ENCODE measurements at regions not wholly inside any gene's neighbourhood (a gene's known extent, or its start where the extent isn't known, plus 50 kb on each side); places are given as distances from the start of the nearest gene placed in this dataset.

DNA sequence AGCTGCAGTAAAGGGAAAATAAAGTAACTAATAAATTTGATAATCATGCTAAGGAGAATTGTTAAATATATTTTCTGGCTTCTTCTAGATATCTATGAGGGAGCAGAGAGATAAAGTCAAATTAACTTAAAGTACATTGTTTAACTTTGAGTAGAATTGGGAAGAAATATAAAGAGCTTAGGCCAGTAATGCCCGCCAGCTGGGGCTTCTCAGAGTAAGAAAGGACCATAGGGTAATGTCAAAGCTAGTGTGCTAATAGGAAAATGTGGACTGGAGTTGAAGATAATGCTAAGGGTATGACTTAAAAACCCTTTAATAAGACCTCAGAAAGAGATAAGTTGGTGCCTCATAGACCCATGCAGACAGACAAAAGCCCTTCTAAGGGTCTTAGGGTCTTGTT, 411.6 kb upstream of the ANO3 start:
- Histone ChIP-seq H3K27ac (ENCODE audit: low read depth, low read length, poor library complexity, severe bottlenecking) (no peak overlapping the region), H3K79me2 (ENCODE audit: insufficient read depth, low read length) (no peaks in the 10 kb centered on the region), H4K20me1 (ENCODE audit: insufficient read depth, low read length) (no peaks in the 10 kb centered on the region), H3K4me3 (ENCODE audit: low read depth, low read length, poor library complexity, severe bottlenecking) (no peak overlapping the region), H3K27me3 (ENCODE audit: insufficient read depth, low read length) (no peaks in the 10 kb centered on the region), H3K4me2 (ENCODE audit: low read length) (no peak overlapping the region), H3K9me3 (ENCODE audit: low read length) (no peaks in the 10 kb centered on the region), H3K9me2 (ENCODE audit: low read depth, low read length) (no peaks in the 10 kb centered on the region), H3K9ac (ENCODE audit: low read length) (no peak overlapping the region), H3K36me3 (ENCODE audit: insufficient read depth, low read length) (no peaks in the 10 kb centered on the region), H3F3A (ENCODE audit: insufficient read depth, low read length) (no peaks in the 10 kb centered on the region), H2AFZ (ENCODE audit: low read length) (no peak overlapping the region), H3K4me1 (ENCODE audit: insufficient read depth, low read length, severe bottlenecking) (no peaks in the 10 kb centered on the region)
- no peak for TF ChIP-seq EZH2 (IDR thresholded peaks at IDR 0.05; ENCODE audit: borderline replicate concordance, low read length)
- TF ChIP-seq, protein P1, sequence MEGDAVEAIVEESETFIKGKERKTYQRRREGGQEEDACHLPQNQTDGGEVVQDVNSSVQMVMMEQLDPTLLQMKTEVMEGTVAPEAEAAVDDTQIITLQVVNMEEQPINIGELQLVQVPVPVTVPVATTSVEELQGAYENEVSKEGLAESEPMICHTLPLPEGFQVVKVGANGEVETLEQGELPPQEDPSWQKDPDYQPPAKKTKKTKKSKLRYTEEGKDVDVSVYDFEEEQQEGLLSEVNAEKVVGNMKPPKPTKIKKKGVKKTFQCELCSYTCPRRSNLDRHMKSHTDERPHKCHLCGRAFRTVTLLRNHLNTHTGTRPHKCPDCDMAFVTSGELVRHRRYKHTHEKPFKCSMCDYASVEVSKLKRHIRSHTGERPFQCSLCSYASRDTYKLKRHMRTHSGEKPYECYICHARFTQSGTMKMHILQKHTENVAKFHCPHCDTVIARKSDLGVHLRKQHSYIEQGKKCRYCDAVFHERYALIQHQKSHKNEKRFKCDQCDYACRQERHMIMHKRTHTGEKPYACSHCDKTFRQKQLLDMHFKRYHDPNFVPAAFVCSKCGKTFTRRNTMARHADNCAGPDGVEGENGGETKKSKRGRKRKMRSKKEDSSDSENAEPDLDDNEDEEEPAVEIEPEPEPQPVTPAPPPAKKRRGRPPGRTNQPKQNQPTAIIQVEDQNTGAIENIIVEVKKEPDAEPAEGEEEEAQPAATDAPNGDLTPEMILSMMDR (IDR thresholded peaks at IDR 0.05; ENCODE audit: low read length): no peak

GRCh38 chr11:25924586-25924985, 407.3 kb upstream of the ANO3 start:
- Histone ChIP-seq H3K9me3 (ENCODE audit: low read length) (no peaks in the 10 kb centered on the region), H3K27me3 (ENCODE audit: insufficient read depth, low read length) (no peaks in the 10 kb centered on the region), H2AFZ (ENCODE audit: low read length) (no peak overlapping the region), H3K9ac (ENCODE audit: low read length) (no peak overlapping the region), H3K36me3 (ENCODE audit: insufficient read depth, low read length) (no peaks in the 10 kb centered on the region), H3K79me2 (ENCODE audit: insufficient read depth, low read length) (no peaks in the 10 kb centered on the region), H3K27ac (ENCODE audit: low read depth, low read length, poor library complexity, severe bottlenecking) (no peak overlapping the region), H3F3A (ENCODE audit: insufficient read depth, low read length) (no peaks in the 10 kb centered on the region), H4K20me1 (ENCODE audit: insufficient read depth, low read length) (no peaks in the 10 kb centered on the region), H3K4me2 (ENCODE audit: low read length) (no peak overlapping the region), H3K4me3 (ENCODE audit: low read depth, low read length, poor library complexity, severe bottlenecking) (no peak overlapping the region), H3K4me1 (ENCODE audit: insufficient read depth, low read length, severe bottlenecking) (no peaks in the 10 kb centered on the region), H3K9me2 (ENCODE audit: low read depth, low read length) (no peaks in the 10 kb centered on the region)
- TF ChIP-seq EZH2 (IDR thresholded peaks at IDR 0.05; ENCODE audit: borderline replicate concordance, low read length): no peak

DNA sequence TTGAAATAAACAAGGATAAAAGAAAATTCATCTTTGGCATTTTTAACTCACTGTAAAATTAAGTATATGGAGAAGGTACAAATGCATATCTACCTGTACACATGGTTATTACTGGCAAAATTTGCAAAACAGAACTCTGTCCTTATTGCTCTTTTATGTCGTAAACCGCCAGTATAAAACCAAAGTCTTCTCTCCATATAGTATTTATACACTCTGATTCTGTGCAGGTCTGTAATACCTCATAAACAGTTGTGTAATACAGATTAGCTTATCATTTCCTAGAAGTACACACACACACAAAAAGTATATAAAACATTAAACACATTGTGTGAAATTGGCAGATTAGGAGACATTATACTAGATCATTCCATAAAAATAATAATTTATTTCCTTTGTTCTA, 406.6 kb upstream of the ANO3 start:
- no peak overlapping the region for H2AFZ ChIP-seq (ENCODE audit: low read length)
- no peaks in the 10 kb centered on the region for H3K9me3 ChIP-seq (ENCODE audit: low read length)
- no peak overlapping the region for H3K9ac ChIP-seq (ENCODE audit: low read length)
- no peak overlapping the region for H3K4me3 ChIP-seq (ENCODE audit: low read depth, low read length, poor library complexity, severe bottlenecking)
- no peaks in the 10 kb centered on the region for H3K27me3 ChIP-seq (ENCODE audit: insufficient read depth, low read length)
- no peaks in the 10 kb centered on the region for H4K20me1 ChIP-seq (ENCODE audit: insufficient read depth, low read length)
- no peaks in the 10 kb centered on the region for H3K36me3 ChIP-seq (ENCODE audit: insufficient read depth, low read length)
- no peaks in the 10 kb centered on the region for H3K79me2 ChIP-seq (ENCODE audit: insufficient read depth, low read length)
- no peak overlapping the region for H3K4me2 ChIP-seq (ENCODE audit: low read length)
- no peaks in the 10 kb centered on the region for H3F3A ChIP-seq (ENCODE audit: insufficient read depth, low read length)
- no peaks in the 10 kb centered on the region for H3K4me1 ChIP-seq (ENCODE audit: insufficient read depth, low read length, severe bottlenecking)
- H3K27ac ChIP-seq (ENCODE audit: low read depth, low read length, poor library complexity, severe bottlenecking): no peak overlapping the region
- H3K9me2 ChIP-seq (ENCODE audit: low read depth, low read length): no peaks in the 10 kb centered on the region
- TF ChIP-seq, protein P1 (IDR thresholded peaks at IDR 0.05; ENCODE audit: low read length): no peak
- TF ChIP-seq EZH2 (IDR thresholded peaks at IDR 0.05; ENCODE audit: borderline replicate concordance, low read length): no peak

DNA sequence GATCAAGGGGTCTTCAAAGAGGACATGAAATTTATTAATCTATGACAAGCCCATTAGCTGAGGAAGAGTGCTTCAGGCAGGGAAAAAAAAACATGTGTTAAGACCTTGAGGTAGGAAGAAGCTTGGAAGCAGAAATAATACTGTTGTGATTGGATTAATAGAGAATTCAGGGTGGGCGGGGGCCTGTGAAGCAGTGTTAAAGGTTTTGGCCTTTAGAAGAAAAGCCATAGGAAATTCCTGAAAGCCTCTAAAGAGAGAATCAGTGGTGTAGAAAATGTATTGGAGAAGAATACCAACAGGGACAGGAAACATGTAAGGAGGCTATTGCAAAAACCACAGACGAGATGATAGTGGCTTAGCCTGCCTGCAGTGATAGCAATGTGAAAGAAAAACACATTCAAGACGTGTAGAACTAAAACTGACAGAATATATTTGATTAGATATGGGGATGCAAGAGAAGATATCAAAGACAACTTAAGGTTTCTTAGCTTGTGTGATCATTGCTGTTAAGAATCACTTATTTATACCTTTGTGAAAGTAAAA, 404.4 kb upstream of the ANO3 start:
- Histone ChIP-seq H3K4me3 (ENCODE audit: low read depth, low read length, poor library complexity, severe bottlenecking) (no peak overlapping the region), H3K9ac (ENCODE audit: low read length) (no peak overlapping the region), H2AFZ (ENCODE audit: low read length) (no peak overlapping the region), H3K9me3 (ENCODE audit: low read length) (no peaks in the 10 kb centered on the region), H3K27ac (ENCODE audit: low read depth, low read length, poor library complexity, severe bottlenecking) (no peak overlapping the region), H3K4me2 (ENCODE audit: low read length) (no peak overlapping the region), H3K27me3 (ENCODE audit: insufficient read depth, low read length) (no peaks in the 10 kb centered on the region), H3K36me3 (ENCODE audit: insufficient read depth, low read length) (no peaks in the 10 kb centered on the region), H3F3A (ENCODE audit: insufficient read depth, low read length) (no peaks in the 10 kb centered on the region), H3K79me2 (ENCODE audit: insufficient read depth, low read length) (no peaks in the 10 kb centered on the region), H3K9me2 (ENCODE audit: low read depth, low read length) (no peaks in the 10 kb centered on the region), H3K4me1 (ENCODE audit: insufficient read depth, low read length, severe bottlenecking) (no peaks in the 10 kb centered on the region), H4K20me1 (ENCODE audit: insufficient read depth, low read length) (no peaks in the 10 kb centered on the region)
- TF ChIP-seq EZH2 (IDR thresholded peaks at IDR 0.05; ENCODE audit: borderline replicate concordance, low read length): no peak
- TF ChIP-seq, protein P1 (IDR thresholded peaks at IDR 0.05; ENCODE audit: low read length): no peak
